Inferior parietal cortex (tissue), 1 donor: ENCODE measurements at regions not wholly inside any gene's neighbourhood (a gene's known extent, or its start where the extent isn't known, plus 50 kb on each side); places are given as distances from the start of the nearest gene placed in this dataset.

Source experiments
- DNase-seq: peaks from one replicate; pipeline ENCODE4 v3.0.0-alpha.2; 2016; ENCODE audit errors: extremely low spot score

DNA sequence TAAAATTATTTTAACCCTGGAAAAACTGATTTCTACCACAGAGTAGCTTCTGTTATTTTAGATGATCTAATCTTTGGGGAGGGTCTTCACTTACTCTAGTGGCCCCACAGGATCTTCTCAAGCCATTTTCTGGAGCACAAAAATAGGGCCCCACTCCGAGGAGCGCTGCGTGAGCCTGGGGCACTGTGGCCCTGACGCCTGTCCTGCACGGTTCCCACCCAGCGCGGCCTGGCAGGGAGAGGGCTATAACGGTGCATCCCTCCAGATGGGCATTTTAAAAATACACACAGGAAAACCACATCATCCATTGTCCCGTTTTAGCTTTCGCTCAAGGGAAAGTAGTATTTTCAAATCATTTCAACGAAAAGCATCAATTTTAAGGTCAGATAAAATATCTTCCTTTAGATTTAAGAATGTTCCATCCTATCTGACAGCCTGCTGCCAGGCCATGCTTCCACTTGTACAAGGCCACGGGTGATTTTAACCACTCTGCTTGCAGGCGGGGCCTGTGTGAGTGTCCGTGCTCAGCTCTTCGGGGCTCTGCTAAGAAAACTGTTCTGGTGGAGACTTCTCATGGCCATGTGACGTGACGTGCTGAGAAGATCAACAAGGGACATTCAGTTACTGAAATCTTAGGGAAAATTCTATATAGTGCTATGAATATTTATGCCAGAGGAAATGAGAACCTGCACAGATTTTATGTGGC, 683.8 kb upstream of the SGCG start:
- no peak for DNase-seq

DNA sequence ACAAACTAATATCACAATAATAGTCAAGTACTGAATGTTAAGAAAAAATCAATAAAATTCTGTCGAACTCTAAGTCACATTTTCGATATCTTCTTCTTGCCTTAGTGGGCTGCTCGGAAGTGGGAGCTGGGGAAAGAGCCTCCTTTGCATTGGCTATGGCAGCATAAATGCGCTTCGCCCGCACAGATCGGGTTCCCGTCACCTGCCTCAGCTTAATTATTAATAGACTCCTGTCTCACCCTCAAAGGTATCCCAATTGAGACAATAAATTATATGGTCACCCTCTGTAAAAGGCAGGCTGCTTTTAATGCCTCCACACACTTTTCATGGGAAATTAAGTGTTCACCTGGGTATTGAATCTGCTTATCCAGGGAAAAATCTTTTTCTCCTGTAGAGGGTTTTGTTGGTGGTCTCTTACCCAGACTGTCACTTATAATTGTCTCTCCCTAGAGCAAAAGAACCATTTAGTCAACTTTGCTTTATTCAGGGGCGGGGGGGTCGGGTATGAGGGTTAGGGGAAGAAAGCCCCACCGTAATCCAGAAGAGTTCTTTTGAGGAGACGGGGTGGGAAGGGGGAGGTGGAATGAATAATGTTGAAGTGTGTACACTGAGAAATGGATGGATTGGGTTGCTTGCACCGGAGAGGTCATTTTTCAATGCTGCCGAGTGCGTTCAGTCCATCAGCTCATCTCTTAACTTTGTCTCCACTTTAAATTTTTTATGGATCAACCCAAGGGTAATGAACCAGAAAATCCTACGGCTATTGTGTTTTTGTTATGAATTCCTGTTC, 682.6 kb upstream of the SGCG start:
- no peak for DNase-seq

DNA sequence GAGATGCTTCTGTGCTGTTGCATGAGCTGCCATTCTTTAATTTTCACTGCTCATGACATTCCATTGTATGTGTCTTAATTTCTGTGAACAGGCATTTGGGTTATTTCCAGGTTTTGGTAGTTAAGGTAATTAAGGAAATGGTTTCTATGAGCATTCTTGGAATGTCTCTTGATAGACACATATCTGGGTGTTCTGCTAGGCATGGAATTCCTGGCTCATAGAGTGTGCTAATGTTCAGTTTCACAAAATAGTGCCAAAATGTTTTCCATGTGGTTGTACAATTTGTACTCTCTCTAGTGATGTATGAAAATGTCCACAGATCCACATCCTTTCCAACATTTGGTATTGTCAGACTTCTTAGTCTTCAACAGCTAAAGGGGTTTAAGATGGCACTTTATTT, 680.9 kb upstream of the SGCG start:
- no peak for DNase-seq

DNA sequence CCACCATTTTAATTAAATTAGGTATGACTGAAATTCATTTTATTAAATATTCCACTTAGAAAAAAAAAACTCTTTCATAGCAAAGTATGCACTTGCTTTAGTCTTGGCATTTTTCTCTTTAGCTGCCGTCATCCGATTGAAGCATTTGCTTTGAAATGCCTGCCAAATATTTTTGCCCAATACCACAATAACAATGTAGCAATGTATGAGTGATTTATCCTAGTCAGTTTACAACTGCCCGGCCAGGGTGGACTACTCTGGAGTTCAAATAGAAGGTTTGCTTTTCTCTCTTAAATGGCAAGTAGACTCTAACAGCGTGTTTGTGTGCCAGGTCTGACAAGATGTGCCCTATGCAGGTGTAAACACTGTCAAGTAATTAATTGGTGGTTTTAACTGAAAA, 675.3 kb upstream of the SGCG start:
- DNase-seq = no peak

DNA sequence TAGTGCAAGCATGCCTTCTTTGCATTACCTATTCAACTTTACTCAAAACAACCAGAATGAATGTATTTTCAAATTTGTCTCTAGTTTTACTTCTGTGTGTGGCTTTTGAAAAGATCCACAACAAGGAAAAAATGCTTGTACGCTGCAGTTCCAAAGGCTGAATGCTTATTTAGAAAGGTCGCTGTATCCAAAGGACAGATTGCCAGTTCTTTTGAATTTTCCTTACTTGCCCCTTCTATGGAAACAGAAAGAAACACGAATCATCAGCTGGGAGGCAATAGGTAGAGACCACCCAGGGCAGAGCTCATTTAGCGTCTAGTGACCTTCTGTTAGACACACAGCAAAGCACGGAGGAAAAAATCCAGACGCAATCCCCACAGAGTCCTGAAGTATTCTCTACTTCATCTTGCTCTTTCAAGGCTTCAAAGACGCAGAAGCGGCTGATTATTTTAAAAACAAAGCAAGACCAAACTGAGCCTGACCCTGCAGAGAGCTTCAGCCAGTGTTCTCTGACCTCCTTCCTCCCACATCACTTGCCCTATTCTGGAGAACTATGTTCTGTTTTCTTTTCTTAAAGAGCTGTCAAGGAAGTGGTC, 674.6 kb upstream of the SGCG start:
- DNase-seq = no peak

DNA sequence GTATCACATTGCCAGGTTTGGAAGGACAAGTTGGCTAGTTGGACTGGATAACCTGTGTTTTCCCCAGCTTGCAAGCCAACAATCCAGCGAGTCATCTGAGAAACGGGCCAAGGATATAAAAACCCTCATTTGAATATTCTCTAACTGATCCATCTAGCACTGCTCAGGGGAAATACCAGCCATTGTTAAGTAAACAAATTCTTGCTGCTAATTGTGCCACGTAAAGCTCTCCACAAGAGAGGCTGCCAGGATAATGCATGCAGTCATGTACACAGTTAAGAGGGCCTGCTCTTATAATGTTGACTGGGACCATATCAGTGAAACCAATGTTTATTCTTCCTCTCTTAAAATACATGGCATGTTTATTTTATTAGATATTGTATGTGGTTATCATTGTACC, 663.2 kb upstream of the SGCG start:
- no peak for DNase-seq

DNA sequence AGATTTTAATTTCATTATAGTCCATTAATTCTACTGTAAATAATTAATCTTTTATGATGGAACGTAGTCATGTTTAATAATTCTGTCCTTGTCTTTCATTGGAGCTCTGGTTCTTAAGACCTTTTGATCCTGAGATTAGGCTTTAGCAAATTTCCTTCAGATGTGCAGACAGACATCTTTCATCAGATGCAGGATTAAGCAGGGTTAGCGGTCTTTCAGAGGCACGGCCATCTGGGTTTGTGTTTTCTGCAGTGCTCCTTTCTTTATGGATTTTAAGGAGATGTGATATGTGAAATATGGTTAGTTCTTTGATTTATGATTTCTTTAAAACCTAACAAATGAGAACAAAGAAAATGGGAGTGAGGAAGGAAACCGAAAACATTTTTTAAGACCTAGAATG, 643.9 kb upstream of the SGCG start:
- no peak for DNase-seq

DNA sequence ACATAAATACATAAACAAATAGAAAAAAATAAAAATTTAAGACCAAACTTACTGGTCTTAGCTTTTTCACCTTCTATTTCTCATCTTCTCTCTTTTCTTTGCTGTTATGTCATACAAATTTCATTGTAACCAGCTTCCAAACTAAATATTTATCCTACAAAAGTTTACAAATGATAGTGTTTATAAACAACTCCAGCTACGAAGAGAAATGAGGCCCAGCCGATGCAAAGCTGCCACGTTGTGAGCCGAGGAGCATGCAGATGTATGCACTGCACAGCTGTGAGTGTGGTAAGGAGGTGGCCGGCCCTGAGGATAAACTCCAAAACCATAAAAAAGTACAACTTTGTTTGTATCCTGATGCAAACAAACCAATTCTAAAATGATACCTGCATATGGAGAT, 642.4 kb upstream of the SGCG start:
- no peak for DNase-seq

DNA sequence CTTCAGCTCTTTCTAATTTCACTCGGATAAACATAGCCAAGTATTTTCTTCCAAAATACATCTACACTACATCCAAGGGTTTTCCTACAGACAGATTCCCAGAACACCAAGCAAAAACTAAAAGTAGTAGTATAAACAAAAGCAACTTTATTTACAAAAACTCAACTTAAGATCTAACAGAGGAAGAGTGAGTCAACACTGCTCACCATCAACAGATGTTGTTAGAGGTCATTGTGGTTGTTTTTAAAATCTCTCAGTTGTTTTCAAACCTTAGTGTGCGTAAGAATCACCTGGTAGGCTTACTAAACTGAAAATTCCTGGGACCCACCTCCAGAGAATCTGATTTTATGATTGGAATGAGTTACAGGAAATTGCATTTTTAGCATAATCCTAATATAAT, 631.7 kb upstream of the SGCG start:
- no peak for DNase-seq

DNA sequence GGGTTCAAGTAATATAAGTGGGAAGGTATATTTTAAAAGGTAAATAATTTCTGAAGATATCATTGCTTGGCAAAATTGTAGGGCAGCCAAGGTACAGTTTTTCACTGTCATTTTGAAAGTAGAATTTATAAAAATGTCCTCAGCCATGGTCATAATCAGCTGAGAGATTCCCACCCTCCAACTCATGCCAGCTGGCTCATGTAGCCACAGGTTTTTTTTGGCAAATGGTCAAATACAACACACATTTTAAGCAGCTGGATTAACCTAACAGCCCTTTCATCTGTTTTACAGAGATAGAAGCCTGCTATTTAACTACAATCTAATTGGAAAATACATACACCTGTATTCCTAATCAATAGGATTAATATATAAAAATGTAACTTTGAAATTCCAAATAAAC, 619.2 kb upstream of the SGCG start:
- DNase-seq = no peak

DNA sequence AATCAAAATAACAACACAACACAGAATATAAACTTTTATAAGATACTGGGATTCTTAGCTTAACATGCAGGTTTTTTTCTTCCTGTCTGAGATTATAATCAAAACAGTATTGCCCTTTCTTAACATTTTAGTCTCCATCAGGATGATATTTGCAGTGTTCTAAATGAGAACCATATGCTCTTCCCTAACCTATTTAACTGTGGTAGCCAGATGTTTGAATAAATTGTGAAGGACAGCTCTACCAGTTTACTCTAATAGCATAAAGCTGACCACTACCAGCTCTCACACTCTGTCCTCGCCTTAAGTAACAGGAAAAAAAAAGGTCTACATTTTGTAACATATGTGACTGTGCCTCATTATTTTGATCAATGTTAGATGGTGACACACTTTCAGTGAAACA, 618.7 kb upstream of the SGCG start:
- no peak for DNase-seq

DNA sequence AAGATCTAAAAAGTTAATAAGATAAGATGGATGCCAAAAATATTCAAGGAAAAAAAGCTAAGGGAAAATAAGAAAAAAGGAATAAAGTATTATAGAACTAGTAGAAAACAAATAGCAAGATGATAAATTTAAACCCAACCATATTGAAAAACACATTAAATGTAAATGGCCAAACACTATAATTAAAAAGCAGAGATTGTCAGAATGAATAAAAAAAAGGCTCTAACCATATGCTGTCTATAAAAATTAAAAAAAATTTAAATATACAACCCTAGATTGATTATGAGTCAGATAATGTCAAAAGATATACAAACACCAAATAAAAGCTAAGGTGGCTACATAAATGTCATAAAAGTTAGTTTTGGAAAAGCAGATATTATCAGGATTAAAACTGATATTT, 617.5 kb upstream of the SGCG start:
- DNase-seq = no peak

DNA sequence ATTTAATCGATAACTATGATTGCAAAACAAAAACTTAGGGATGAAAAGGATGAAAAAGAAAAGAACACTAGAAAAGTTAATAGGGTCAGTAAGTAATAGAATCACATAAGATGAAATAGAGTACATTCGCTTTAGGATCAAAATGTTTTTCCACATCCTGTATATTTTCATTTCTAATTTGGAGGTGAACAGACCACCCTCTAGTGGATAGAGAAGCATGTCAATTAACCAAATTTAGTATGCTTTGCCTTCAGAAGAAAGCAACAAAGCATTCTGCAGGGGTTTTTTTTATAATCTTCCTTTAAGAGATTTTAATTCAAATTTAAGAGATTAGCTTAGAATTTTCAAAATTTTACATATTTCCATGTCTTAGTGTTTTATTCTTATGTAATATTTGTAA, 611.0 kb upstream of the SGCG start:
- DNase-seq = no peak

DNA sequence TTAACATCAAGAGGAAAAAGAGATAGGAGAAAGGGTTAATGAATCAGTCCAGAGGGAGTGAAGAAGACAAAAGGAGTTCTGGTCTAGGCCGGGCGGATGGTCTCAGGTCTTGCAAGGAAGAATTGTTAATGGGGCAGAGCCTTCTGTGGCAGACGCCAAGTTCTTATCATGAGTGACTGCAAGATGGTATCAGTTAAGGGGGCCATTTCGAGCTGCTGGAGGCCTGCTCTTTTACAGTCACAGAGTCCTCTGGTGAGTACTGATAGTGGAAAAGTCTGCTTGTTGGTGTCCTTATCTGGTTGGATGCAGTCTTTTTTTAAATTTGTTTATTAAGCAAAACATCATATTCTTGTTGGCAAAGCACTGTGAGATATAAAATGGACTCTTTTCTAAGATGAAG, 590.9 kb upstream of the SGCG start:
- DNase-seq = no peak

DNA sequence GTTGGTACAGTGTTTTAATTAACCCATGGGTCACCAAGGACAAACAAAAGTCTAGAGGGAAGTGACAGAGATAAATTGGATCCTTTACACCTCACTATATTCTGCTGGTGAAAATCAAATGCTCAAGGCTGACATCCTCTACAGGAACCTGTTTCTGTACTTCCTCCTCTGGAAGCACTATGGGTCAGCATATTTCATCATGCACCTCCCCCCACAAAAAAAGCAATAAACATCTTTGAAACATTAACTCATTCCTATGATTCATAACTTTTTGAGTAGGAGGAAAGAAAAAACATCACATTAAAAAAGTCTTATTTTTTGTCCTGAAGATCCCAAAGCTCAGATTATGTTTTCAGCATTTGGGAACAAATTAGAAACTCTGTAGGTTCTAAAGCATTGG, 588.3 kb upstream of the SGCG start:
- DNase-seq = no peak

DNA sequence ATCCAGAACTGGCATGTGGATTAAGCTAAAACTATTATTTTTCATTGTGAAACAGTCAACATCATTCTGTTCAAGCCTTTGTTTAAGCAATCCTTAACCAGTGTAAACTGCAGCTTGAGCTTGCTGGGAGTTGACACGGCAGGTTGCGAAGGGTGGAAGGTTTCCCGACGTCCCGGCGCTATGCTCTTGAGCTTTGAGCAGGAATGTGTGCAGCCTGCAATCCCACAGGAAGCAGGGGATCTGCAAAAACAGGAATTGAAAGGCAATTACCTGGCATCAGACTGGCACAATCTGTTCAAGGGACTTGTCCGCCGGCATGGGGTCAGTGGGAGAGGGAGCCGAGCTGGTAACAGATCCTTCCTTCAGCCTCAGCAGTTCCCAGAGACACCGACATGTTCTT, 586.7 kb upstream of the SGCG start:
- no peak for DNase-seq

DNA sequence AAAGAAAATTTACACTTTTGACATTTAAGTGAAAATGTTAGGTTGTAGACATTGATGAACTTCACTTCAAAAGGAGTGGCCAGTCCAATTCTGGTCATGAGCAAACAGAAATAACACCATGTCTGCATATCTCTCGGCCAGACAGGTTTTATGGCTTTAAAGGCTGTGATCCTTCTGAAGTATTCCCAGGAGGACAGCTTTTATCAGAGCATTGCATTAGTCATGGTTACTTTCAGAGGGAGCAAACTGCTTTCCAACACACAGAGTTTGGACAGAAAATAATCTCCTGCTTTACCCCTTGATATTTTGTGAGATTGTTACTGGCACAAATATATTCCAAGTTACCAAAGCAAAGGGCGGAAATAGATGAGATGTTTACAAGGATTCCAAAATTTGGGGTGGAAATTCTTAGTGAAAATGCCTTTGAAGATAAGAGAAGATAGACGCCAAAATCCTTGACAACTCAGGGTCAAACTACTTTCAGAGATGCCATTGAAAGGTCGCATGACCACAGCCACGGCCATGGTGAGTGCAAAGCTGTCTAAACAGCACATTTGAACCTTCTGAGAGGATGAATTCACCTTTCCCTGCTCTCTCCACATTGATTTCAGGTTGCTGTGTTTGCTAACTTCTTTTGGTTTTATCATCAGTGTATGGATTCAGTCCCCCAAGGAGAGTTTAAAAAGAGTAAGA, 584.5 kb upstream of the SGCG start:
- DNase-seq = no peak

DNA sequence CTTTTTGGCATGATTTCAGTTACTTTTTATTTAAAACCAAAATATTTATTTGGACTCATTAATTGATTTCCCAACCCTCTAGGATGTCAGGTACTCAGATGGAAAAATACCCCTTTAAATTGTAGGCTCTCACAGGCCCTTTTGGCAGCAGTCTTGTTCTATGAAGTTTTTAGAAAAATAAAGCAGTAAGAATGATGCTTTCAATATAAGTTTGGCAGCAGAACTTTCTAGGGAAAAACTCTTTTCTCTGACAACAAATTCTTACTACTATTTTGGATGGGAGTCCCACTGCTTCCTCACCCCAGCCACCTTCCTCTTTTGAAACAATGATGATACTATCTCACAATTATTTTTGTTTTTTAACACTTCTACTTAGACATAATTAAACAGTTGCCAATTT, 581.6 kb upstream of the SGCG start:
- DNase-seq = no peak

DNA sequence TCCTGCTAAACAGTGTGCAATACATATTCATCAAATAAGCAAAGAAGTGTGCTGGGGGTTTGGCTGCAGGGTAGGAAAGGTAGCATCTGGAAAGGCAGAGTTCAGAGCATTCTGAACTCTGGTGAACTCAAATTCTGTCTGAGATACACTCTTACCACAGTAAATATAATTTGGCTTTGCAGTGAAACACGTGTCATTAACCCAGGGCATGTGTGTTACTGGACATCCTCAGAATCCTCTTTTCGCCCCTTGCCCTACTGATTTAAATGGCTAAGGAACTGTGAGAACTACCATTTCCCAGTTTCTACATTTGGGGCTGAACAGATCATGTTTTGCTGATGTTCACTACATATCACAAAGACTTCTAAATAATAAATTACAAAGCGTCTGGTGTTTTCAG, 562.8 kb upstream of the SGCG start:
- no peak for DNase-seq

DNA sequence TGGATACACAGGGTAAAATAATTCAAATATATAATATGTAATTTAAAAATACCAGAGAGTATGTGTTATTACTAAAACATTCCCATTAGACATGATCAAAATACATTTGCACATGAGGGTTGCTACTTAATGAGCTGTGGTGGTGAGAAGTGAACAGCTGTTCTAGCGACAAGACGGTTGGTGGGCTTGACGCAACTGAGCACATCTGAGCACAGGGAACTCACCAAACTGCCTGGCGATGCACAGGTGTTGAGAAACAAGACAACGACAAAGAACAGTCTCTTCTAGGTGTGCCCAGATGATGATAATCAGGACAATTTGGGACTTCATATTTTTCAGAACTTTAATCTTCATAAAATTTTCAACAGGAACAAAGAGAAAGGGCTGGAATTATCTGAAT, 555.1 kb upstream of the SGCG start:
- no peak for DNase-seq

DNA sequence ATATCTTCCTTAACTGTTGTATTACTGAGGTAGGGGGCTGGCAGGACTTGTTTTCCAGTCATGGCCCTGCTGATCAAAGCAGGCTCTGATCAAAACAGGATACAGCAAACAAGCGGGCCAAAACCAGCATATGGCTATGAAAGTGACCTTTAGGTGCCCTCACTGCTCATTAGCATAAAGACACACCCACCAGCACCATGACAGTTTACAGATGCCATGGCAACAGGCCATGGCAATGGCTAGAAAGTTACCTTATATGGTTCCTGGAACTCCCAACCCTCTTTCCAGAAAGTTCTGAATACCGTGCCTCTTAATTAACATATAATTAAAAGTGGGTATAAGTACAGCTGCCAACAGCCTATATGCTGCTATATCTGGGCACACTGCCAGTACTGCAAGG, 551.4 kb upstream of the SGCG start:
- DNase-seq = no peak

DNA sequence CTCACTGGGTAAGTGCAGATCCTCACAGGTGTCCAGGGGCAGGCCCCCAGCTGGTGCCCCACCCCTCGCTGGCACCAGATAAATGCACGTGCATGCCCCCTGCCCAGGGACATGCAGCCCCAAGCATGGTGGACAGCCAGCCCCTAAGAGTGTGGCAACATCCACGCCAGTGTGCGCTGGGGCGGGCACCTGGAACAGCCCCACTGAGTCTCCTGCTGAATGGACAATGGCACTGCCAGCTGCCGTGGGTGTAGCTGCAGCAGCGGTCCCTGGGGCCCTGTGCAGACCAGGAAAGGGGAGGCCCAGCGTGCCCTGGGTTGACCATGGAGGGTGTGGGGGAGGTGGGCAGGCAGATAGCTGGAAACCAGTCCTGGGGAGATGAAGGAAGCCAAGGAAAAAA, 538.7 kb upstream of the SGCG start:
- no peak for DNase-seq

DNA sequence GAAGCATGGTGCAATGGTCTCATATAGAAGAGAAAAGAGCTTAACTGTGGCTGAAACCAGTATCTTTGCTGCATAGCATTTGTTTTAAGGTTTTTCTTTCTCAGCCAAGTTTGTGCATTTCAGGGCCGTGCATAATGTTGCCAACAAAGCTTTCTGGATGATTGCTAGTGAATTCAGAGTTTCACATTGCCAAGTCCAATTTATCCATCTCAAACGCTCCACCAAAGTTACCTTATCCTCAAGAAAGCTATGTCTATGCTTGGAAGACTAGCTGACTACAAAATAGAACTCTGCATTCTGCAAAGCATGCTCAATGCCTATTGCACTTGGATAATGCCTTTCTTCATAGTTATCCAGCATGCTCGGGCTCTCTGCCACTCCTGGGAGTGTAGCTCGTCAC, 535.8 kb upstream of the SGCG start:
- no peak for DNase-seq
